ENCODE measurements at regions not wholly inside any gene's neighbourhood (a gene's known extent, or its start where the extent isn't known, plus 50 kb on each side); places are given as distances from the start of the nearest gene placed in this dataset.

DNA sequence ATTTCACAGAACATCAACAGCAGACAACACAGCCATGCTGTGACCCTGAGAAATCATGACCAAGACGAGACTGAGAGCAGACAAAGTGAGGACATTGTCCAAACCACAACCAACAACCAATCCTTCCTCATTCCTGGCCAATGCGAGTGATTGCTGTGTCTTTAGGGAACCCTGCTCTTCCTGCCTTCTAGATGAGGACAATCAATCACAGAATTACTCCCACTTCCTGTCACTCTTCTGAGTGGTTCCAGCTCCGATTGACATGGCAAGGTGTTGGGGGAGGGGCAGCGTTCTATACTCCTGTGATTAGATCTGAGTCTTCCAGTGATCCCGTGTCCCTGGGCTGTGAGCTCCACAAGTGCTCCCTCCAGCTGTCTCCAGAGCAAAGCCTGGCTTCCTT is 227.8 kb downstream of the STIM2 start:
- Mint-ChIP-seq H3K9me3 (no peaks in the 10 kb centered on the region), H3K36me3 (ENCODE audit: low read depth) (no peaks in the 10 kb centered on the region; the same call in 2 of the 3 replicates), H3K27ac (peak overlapping the region; percentile 41; the same call in 1 of the 2 replicates), H3K27me3 (ENCODE audit: insufficient read depth, low read depth, poor library complexity) (peaks cover 16% of the 10 kb centered on the region), H3K4me3 (no peak overlapping the region), H3K4me1 (peaks cover 69% of the 10 kb centered on the region)
- H3K36me3 ChIP-seq (ENCODE audit: insufficient read depth) = no peaks in the 10 kb centered on the region
- H3K79me2 ChIP-seq (replicated peaks; ENCODE audit: insufficient read depth) = no peaks in the 10 kb centered on the region
- H3F3A ChIP-seq (replicated peaks; ENCODE audit: low read depth) = 0 out of 2 replicates have a peak, but pooled peaks cover 5% of the 10 kb centered on the region
- no peaks in the 10 kb centered on the region for H4K20me1 ChIP-seq (replicated peaks; ENCODE audit: insufficient read depth)
- ATAC-seq (no peak), DNase-seq (ENCODE audit: low spot score) (no peak)
- H3K27ac ChIP-seq (ENCODE audit: low read depth) = peak overlapping the region; percentile 58; the same call in 1 of the 2 replicates
- peaks cover 12% of the 10 kb centered on the region; the same call in 1 of the 2 replicates for H3K27me3 ChIP-seq (ENCODE audit: insufficient read depth)
- no peak overlapping the region for H3K4me3 ChIP-seq
- H3K4me1 ChIP-seq (ENCODE audit: insufficient read depth) = peaks cover 63% of the 10 kb centered on the region
- H2AFZ ChIP-seq = no peak overlapping the region
- peaks cover 13% of the 10 kb centered on the region for H3K9me2 ChIP-seq (ENCODE audit: insufficient read depth)
- H3K4me2 ChIP-seq = peak overlapping the region; percentile 48
- no peak for TF ChIP-seq STAT1 (IDR thresholded peaks at IDR 0.05; ENCODE audit: unreplicated experiment)
- TF ChIP-seq, protein P1, sequence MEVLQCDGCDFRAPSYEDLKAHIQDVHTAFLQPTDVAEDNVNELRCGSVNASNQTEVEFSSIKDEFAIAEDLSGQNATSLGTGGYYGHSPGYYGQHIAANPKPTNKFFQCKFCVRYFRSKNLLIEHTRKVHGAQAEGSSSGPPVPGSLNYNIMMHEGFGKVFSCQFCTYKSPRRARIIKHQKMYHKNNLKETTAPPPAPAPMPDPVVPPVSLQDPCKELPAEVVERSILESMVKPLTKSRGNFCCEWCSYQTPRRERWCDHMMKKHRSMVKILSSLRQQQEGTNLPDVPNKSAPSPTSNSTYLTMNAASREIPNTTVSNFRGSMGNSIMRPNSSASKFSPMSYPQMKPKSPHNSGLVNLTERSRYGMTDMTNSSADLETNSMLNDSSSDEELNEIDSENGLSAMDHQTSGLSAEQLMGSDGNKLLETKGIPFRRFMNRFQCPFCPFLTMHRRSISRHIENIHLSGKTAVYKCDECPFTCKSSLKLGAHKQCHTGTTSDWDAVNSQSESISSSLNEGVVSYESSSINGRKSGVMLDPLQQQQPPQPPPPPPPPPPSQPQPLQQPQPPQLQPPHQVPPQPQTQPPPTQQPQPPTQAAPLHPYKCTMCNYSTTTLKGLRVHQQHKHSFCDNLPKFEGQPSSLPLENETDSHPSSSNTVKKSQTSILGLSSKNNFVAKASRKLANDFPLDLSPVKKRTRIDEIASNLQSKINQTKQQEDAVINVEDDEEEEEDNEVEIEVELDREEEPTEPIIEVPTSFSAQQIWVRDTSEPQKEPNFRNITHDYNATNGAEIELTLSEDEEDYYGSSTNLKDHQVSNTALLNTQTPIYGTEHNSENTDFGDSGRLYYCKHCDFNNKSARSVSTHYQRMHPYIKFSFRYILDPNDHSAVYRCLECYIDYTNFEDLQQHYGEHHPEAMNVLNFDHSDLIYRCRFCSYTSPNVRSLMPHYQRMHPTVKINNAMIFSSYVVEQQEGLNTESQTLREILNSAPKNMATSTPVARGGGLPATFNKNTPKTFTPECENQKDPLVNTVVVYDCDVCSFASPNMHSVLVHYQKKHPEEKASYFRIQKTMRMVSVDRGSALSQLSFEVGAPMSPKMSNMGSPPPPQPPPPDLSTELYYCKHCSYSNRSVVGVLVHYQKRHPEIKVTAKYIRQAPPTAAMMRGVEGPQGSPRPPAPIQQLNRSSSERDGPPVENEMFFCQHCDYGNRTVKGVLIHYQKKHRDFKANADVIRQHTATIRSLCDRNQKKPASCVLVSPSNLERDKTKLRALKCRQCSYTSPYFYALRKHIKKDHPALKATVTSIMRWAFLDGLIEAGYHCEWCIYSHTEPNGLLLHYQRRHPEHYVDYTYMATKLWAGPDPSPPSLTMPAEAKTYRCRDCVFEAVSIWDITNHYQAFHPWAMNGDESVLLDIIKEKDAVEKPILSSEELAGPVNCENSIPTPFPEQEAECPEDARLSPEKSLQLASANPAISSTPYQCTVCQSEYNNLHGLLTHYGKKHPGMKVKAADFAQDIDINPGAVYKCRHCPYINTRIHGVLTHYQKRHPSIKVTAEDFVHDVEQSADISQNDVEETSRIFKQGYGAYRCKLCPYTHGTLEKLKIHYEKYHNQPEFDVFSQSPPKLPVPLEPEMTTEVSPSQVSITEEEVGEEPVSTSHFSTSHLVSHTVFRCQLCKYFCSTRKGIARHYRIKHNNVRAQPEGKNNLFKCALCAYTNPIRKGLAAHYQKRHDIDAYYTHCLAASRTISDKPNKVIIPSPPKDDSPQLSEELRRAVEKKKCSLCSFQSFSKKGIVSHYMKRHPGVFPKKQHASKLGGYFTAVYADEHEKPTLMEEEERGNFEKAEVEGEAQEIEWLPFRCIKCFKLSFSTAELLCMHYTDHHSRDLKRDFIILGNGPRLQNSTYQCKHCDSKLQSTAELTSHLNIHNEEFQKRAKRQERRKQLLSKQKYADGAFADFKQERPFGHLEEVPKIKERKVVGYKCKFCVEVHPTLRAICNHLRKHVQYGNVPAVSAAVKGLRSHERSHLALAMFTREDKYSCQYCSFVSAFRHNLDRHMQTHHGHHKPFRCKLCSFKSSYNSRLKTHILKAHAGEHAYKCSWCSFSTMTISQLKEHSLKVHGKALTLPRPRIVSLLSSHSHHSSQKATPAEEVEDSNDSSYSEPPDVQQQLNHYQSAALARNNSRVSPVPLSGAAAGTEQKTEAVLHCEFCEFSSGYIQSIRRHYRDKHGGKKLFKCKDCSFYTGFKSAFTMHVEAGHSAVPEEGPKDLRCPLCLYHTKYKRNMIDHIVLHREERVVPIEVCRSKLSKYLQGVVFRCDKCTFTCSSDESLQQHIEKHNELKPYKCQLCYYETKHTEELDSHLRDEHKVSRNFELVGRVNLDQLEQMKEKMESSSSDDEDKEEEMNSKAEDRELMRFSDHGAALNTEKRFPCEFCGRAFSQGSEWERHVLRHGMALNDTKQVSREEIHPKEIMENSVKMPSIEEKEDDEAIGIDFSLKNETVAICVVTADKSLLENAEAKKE (CRISPR knock-in tag; IDR thresholded peaks at IDR 0.05) = no peak
- no peak for TF ChIP-seq ZNF114 (CRISPR knock-in tag; IDR thresholded peaks at IDR 0.05)
- TF ChIP-seq POLR2AphosphoS5 (IDR thresholded peaks at IDR 0.05; ENCODE audit: low read depth) = no peak
- TF ChIP-seq JUNB (IDR thresholded peaks at IDR 0.05; ENCODE audit: unreplicated experiment) = no peak
- no peak for TF ChIP-seq ETS1 (IDR thresholded peaks at IDR 0.05)
